Stimulated activated CD8-positive, alpha-beta memory T cell treated with anti-CD3 and anti-CD28 coated beads, Interleukin-15, amount 100 ng/mL, for 24 hours (primary cell): ENCODE measurements at regions not wholly inside any gene's neighbourhood (a gene's known extent, or its start where the extent isn't known, plus 50 kb on each side); places are given as distances from the start of the nearest gene placed in this dataset.

Experiments used
- DNase-seq: peaks from one replicate; pipeline ENCODE4 v3.0.0-alpha.2; 2020; ENCODE audit warnings: low read depth

DNA sequence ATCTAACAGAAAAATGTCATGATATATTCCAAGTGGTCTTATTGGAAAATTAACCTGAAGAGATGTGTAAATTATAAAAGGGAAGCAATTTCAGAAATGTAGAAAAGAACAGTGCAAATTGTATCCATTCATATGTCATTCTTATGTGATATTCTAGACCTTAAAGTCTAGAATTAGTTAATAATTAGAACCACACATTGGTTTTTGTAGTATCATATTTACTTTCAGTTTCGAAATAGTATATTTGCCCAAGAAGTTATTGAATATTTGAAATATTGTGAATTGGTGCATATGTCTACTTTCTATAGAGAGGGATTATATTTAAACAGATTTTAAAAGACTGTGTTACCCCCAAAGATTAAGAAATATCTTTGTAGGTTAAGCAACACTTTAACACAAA is 1348.6 kb upstream of the ACVR2A start:
- DNase-seq: no peak

DNA sequence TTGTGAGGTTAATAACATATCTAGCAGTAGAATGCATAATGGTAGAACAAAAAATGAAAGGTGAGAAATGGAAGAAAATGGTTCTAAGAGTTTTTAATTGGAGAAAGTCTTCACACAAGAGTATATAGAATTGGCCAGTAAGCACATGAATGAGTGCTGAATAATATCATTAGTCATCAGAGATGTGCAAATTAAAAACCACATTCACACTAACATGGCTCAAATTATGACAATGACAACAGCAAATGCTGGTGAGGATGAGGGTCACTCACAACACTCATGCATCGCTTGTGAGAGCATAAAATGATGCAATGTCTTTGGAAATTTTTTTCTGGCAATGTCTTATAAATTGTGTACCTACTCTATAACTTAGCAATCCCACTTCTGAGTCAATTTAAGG is 1355.4 kb upstream of the ACVR2A start:
- DNase-seq: no peak

DNA sequence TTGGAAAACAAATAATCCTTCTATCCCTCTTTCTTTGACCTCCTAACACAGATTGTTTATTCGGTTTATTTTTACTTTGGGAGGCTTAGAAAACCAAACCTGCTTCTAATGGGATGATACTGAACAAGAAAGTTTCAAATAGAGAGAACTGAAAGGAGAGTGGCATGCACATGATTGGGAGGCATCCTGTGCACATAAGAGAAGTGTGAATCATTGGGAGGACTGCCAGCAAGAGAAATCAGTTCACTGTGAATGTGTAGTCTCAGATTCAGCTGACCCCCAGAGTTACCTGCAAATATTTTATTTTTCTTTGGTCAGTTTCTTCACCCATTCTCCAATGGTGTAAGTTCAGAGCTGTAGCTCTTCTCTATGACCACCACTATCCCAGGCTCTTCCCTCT is 1363.2 kb upstream of the ACVR2A start:
- no peak for DNase-seq

DNA sequence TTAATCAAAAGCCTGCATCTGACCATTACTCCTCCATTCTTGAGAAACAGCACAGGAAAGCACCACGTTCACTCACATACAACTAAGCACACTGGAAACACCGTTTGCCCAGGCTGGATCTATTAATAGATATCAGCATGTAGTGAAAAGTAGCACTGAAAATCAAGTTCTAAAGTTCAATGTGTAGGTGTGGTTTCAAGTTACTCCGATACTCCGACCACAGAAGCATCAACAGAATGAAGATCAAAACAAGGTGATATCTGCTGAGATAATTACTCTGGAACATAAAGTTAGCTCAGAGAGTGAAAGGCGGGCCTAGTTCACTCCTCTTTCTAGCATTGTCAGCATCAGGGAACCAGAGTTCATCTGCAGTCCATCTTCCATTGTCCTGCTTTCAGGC is 1367.4 kb upstream of the ACVR2A start:
- DNase-seq: no peak

DNA sequence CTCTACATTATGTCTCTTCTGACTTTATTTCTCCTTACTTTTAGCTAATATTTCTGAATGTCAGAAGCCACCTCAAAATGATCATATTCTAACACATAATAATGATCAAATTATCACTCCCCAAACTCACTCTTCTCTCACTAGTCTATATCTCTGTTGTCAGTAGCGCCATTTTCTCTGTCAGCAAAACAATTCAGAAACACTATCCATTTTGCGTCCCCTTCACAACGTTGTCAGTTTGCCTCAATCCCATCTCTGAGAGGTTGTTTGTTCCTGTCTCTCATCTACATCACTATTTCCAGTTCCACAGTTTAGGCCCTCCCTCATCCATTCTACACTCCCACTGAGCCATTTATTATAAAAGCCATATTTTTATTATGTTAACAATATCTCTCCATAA is 1376.3 kb upstream of the ACVR2A start:
- DNase-seq: no peak

DNA sequence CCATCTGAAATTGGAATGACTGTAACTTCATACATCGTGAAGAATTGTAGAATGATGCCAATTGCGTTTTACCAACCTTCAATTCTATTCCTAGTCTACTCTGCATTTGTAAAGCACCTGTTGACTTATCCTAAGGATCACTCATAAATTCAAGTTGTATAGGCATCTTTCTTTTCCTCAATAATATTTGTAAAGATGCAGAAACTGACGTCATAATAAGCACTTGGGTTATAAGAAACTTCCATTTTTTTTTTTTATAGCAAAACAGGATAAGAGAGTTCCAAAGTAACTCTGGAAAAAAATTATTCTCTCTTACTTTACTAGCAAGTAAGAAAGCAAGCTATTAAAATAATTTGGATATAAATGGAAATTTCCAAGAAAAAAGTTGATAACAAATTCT is 1377.4 kb upstream of the ACVR2A start:
- no peak for DNase-seq

DNA sequence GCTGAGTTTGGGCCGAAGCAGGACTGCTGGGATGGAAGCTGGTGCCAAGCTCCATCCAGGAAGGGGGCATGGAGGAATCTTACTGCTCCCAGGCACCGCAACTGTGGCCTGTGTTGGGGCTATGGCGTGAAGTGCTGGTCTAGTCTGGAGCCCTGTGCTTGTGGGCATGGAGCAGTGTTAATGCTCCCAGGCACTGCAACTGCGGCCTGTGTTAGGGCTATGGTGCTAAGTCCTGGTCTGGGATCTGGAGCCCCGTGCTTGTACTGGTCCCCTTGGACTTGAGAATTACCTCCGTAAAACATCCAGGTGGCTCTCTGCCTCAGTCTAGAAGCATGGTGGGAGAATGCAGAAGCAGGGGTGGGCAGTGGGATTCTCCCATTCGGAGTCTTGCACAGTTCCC is 1379.4 kb upstream of the ACVR2A start:
- DNase-seq: no peak

DNA sequence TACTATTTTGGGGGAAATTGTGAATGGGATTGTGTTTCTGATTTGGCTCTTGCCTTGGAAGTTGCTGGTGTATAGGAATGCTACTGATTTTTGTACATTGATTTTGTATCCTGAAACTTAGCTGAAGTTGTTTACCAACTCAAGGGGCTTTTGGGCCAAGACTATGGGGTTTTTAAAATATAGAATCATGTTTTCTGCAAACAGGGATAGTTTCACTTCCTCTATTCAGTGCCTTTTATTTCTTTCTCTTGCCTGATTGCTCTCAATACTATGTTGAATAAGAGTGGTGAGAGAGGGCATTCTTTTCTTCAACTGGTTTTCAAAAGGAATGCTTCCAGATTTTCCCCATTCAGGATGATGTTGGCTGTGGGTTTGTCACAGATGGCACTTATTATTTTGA is 1383.8 kb upstream of the ACVR2A start:
- no peak for DNase-seq

DNA sequence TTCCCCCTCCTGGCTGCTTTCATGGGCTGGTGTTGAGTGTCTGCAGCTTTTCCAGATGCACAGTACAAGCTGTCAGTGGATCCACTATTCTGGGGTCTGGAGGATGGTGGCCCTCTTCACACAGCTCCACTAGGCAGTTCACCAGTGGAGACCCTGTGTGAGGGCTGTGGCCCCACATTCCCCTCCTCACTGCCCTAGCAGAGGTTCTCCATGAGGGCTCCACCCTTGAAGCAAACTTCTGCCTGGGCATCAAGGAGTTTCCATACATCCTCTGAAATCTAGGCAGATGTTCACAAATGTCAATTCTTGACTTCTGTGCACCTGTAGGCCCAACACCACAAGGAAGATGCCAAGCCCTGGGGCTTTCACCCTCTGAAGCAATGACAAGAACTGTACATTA is 1386.2 kb upstream of the ACVR2A start:
- DNase-seq: no peak

DNA sequence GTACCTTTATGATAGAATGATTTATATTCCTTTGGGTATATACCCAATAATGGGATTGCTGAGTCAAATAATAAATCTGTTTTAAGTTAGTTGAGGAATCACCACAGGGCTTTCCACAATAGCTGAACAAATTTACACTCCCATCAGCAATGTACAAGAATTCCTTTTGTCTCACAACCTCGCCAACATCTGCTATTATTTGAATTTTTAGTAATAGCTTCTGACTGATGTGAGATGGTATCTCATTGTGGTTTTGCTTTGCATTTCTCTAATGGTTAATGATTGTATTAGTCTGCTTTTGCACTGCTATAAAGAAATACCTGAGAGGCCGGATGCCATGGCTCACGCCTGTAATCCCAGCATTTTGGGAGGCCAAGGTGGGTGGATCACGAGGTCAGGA is 1387.6 kb upstream of the ACVR2A start:
- no peak for DNase-seq

DNA sequence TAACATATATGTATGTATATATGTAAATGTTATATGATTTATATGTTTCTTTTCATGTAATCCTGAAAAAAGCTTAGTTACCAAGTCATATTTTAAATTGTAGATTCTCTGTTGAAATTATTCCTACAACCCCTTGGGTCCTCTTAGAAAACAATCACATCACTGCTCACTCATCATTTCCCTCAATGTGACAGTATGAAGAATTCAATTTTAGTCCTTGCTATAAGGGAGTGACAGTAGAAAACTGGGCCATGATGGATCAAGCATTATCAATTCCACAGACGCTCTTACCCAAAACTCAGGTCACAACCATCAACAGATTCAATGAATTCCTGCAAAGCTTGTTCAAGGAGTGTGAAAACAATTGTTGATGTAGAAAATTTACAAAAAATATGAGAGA is 1389.5 kb upstream of the ACVR2A start:
- no peak for DNase-seq

DNA sequence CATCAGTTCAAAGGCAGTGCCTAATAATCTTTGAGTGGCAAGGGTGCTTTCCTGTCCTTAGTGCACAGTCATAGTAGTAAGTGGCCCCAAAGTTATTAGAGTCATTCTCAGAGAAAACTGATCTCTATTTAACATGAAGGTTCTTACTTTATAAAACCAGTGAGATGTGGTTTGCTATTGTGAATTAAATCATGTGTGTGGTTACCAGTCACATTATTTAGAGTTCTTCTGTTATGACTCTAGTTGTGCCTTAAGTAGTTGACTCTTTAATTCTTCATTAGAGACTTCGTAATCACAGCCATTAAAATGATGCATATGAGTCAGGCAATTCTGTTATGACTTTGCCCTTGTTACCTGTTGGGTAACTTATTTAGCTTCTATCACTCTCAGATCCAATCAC is 1392.9 kb upstream of the ACVR2A start:
- DNase-seq: no peak

DNA sequence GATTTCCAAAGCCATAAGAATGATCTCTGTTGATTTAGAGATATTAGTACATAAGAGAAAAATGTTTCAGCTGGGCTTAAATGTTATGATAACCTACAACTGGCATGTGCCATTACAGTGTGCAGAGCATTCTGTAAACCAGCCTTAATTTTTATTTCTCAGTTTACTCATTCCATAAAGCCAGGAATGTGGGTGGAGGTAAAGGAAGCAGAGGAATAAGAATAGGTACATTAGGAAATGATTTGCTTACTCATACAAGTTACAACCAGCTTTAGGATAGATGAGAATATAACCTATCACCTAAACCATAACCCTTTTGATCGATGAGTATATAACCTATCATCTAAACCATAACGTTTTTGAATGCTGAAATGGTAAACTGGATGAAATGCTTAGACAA is 1394.7 kb upstream of the ACVR2A start:
- DNase-seq: no peak

DNA sequence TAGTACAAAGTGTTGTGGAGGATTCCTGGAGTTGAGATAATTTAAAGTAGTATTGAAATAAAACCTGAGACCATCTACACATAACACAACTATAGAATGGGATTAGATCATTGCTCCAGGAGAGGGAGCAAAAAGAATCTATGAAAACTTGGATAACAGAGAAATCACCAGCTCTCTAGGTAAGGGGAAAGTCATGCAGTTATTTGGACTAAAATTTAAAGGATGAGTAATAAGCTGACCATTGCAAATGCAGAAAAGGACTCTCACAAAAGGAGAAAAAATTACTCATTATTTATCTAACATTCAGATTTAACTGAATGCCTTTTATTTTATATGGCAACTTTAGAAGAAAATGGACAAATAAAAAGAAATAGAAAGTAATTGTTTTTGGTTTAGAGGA is 1399.8 kb upstream of the ACVR2A start:
- no peak for DNase-seq

DNA sequence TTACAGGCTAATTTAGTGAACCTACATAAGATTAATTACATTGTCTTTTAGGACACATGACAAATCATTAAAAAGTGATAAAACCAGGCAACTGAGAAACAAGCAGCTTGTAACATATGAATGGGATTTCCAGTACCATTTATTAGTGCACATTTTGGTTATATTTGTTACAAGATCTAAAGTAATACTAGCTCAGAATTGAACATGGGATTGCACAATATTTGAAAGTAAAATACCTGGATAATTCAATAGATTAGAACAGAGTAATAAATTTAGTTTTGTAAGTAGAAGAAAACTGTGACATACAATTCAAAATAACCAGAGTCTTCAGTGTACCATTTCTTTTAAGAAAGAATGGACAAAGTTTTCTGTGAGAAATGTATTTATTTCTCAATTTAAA is 1400.7 kb upstream of the ACVR2A start:
- DNase-seq: no peak

DNA sequence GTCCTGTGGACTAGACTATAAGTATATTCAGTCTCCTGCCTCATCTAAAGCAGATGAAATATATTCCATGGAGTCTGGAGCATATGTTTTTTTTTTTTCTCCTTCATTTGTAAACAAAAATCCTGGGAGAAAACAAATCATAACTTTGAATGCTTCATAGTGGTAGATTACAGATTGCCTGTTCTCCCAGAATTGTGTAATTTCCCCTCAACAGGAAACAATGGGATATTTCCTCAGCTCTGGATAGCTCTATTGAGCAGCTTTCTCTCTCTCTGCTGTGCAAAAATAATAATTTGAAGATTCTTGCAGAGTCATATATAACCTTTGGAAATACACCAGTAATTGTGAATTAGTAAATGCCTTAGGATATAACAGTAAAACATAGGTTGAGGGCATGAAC is 1406.6 kb upstream of the ACVR2A start:
- no peak for DNase-seq

DNA sequence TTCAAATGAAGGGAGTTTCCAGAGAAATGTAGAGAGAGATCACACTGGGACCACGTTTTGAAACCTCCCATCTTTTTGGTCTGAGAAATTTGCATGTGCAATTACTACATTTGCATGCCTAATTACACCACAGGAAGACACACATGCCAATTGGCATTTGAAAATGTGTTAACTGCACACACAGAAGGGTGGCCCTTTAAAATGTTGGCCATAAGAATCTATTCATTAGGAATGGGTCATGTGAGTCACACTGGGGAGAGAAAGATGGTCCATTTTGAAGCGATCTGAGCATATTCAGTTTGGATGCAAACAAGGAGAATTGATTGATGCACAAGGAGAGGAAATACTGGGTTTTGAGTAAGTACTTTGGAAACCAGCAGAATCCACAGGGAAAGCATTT is 1407.1 kb upstream of the ACVR2A start:
- DNase-seq: no peak

DNA sequence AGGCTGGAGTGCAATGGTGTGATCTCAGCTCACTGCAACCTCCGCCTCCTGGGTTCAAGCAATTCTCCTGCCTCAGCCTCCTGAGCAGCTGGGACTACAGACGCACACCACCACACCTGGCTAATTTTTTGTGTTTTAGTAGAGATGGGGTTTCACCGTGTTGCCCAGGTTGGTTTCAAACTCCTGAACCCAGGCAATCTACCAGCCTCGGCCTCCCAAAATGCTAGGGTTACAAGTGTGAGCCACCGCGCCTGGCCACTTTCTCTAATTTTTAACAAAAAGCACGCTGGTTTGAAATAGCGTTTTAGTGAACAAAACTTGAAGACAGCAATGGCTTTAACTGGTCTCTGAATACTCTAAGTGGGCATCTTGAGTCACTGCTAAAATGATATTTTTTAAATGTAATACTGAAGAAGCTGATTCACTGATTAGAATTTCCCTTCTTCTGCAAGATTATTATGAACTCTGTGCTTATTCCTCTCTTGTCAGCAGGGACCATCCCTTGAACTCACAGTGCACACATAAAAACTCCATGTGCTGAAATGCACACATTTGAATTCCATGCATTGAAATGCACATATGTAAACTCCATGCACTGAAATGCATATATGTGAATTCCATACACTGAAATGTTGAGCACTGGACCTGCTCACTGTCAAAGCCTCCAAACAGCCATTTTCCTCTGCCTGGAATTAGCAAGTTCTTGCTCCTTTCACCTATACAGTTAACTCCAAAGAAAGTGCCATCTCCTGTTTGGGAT is 1411.5 kb upstream of the ACVR2A start:
- DNase-seq: no peak

DNA sequence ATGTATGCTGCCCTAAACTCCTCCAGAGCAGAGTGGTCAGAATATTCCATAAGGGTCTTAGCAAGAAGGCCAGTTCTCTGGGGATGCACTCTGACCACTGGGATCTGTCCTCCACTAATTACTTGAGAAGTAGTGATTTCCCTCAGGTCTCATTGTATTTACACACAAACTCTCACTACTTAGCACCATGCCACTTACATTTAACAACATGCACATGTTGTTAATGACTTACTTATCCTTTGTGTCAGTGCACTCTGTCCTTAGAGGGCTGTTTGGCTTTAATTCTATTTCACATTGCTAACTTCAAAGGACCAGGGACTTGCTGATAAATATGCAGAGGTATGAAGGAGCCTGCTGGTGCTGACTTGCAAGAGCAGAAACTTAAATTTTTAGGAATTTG is 1415.5 kb upstream of the ACVR2A start:
- no peak for DNase-seq

DNA sequence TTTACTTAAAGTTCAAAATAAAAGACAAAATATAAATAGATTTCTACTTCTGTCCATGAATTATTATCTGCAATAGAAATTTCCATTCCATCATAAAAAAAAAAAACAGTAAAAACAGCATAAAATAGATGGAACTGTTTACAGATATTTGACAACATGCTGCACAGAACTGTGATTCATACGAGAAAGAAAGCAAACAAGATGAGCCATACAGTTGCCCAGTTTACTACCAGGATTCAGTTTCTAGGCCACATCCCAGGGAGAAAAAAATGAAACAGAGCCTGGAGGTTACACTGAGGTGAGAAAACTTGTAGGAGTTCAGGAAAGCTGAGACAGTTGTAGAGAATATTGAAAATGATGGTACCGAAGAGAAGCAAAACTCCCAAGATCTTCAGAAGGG is 1426.9 kb upstream of the ACVR2A start:
- no peak for DNase-seq

DNA sequence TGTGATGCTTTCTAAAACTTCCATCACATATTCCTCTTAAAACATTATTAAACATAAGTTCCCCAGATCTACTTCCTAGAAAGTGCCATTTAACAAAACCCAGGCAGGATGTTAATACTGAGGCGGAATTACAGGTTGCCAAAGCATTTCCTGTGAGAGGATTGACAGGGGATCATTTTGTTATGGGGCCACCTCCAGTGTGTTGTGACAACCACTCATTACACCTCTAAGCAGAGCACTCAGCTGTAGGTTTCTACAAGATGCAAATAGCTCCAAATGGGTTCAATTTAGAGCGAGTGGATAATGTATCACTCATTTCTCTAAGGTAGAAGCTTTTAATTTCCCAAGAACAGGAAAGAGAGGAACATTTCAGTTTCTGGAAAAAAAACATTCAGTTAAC is 1429.5 kb upstream of the ACVR2A start:
- no peak for DNase-seq

DNA sequence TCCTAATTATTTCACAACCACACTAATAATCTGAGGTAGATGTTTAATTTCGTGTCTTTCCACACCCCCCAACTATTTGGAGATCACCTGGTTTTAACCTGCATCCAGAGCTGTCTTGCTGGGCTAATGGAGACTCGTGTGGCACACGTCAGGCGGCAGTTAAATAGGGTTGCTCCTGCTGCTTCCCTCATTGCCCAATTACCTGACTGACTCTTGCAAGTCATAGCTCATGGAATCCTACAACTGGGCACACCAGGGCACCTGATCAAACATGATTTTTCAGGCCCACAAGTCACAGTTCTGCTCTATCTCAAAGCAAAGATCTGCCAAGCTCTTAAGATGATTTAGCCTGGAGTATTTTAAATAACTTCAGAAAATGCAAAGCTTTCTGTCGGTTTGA is 1430.4 kb upstream of the ACVR2A start:
- DNase-seq: no peak

DNA sequence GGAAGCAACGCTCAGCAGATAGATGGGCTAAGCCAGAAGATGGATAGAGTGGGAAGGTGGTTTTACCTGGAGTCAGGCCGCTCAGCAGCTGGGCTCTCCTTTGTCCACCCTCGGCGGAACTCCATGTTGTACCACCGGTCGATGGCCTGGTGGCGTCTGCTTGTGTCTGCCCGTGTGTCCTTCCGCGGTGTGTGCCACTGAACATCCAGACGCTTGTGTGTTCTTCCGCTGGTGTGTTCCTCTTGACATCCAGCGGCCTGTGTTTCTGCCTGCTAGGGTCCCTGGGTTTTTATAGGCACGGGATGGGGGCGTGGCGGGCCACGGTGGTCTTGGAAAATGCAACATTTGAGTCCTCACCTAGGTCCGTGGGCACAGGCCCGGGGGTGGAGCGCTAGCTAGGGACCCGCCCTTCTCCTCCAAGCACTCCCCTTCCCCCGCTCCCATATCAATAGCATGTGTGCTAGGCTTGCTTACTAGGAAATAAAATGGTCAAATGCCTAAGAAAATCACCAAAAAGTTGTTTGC is 1431.7 kb upstream of the ACVR2A start:
- no peak for DNase-seq

DNA sequence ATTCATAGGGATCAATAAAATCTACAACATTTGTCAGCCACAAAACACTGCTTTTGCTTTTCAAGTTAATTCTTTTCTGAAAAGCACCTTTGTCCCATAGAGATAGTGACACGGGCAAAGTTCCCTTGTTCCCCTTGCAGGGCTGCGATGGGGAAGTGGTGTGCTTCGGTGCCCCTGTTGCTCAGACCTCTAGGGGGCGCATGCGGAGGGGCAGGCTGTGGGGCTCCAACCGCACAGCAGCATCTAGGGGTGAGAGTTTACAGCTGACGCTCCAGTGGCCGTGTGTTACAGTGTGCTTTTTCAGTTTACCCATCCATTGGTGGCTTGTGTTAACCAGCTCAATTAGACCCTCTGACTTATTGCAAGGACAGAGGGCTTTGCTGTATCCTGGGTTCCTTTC is 1432.2 kb upstream of the ACVR2A start:
- no peak for DNase-seq
